Trophoblast cell (in vitro differentiated cells and primary cell): ENCODE measurements at regions not wholly inside any gene's neighbourhood (a gene's known extent, or its start where the extent isn't known, plus 50 kb on each side); places are given as distances from the start of the nearest gene placed in this dataset.

Experiments
- DNase-seq, 2 donors: peaks; one replicate each; pipeline ENCODE4 v3.0.0-alpha.2; 2016
- H2AFZ ChIP-seq: 2 replicates; pipeline ENCODE4 v1.6.1; 2013; ENCODE audit warnings: low read length, moderate library complexity, mild to moderate bottlenecking; ENCODE audit not compliant: insufficient read depth, poor library complexity
- H2AK5ac ChIP-seq: 2 replicates; pipeline ENCODE4 v1.6.1; 2013; ENCODE audit warnings: mild to moderate bottlenecking, low read length
- H2BK120ac ChIP-seq: 2 replicates; pipeline ENCODE4 v1.6.1; 2013; ENCODE audit warnings: low read length, mild to moderate bottlenecking, moderate library complexity; ENCODE audit not compliant: insufficient read depth, poor library complexity
- H2BK12ac ChIP-seq: 2 replicates; pipeline ENCODE4 v1.6.1; 2013; ENCODE audit warnings: mild to moderate bottlenecking, low read length, moderate library complexity
- H2BK5ac ChIP-seq: 2 replicates; pipeline ENCODE4 v1.6.1; 2013; ENCODE audit warnings: low read length, low read depth, moderate library complexity, mild to moderate bottlenecking; ENCODE audit not compliant: poor library complexity
- H3K14ac ChIP-seq: 2 replicates; pipeline ENCODE4 v1.6.1; 2013; ENCODE audit warnings: mild to moderate bottlenecking, low read length
- H3K18ac ChIP-seq: 2 replicates; pipeline ENCODE4 v1.6.1; 2013; ENCODE audit warnings: mild to moderate bottlenecking, low read length
- H3K23ac ChIP-seq: 2 replicates; pipeline ENCODE4 v1.6.1; 2013; ENCODE audit warnings: low read length
- H3K27ac ChIP-seq: 2 replicates; pipeline ENCODE4 v1.5.1; 2013; ENCODE audit warnings: low read depth, mild to moderate bottlenecking, inconsistent platforms, low read length, moderate library complexity
- H3K27me3 ChIP-seq: 2 replicates; pipeline ENCODE4 v1.6.1; 2013; ENCODE audit warnings: inconsistent platforms, mild to moderate bottlenecking, low read length, moderate library complexity; ENCODE audit not compliant: insufficient read depth
- H3K36me3 ChIP-seq, 2 experiments: 1 replicate in 1 of 2; 2 replicates in 1 of 2; pipeline ENCODE4 v1.6.1; 2013; ENCODE audit warnings: low read length in 2 of 2, mild to moderate bottlenecking in 2 of 2, moderate library complexity in 1 of 2; ENCODE audit not compliant: insufficient read depth in 2 of 2, control insufficient read depth in 1 of 2
- H3K4ac ChIP-seq: 2 replicates; pipeline ENCODE4 v1.6.1; 2013; ENCODE audit warnings: low read depth, mild to moderate bottlenecking, low read length, moderate library complexity
- H3K4me1 ChIP-seq, 2 experiments: 1 replicate in 1 of 2; 2 replicates in 1 of 2; pipeline ENCODE4 v1.6.1; 2013; ENCODE audit warnings: low read length in 2 of 2, mild to moderate bottlenecking in 2 of 2, moderate library complexity in 1 of 2; ENCODE audit not compliant: insufficient read depth in 2 of 2, control insufficient read depth in 1 of 2
- H3K4me2 ChIP-seq: 2 replicates; pipeline ENCODE4 v1.6.1; 2013; ENCODE audit warnings: inconsistent platforms, mild to moderate bottlenecking, low read length, moderate library complexity
- H3K4me3 ChIP-seq: 2 replicates; pipeline ENCODE4 v1.5.1; 2013; ENCODE audit warnings: mild to moderate bottlenecking, low read depth, low read length, inconsistent platforms
- H3K79me1 ChIP-seq: one replicate; pipeline ENCODE4 v1.6.1; 2013; ENCODE audit warnings: low read length
- H3K79me2 ChIP-seq: 2 replicates; pipeline ENCODE4 v1.6.1; 2013; ENCODE audit warnings: low read length, mild to moderate bottlenecking; ENCODE audit not compliant: control insufficient read depth, insufficient read depth, poor library complexity
- H3K9ac ChIP-seq: 2 replicates; pipeline ENCODE4 v1.6.1; 2013; ENCODE audit warnings: mild to moderate bottlenecking, low read length
- H3K9me3 ChIP-seq: 2 replicates; pipeline ENCODE4 v1.6.1; 2013; ENCODE audit warnings: low read depth, mild to moderate bottlenecking, control low read depth, inconsistent platforms, low read length; ENCODE audit not compliant: insufficient read depth
- H4K12ac ChIP-seq: 2 replicates; pipeline ENCODE4 v1.6.1; 2013; ENCODE audit warnings: low read depth, mild to moderate bottlenecking, low read length, moderate library complexity
- H4K8ac ChIP-seq: 2 replicates; pipeline ENCODE4 v1.6.1; 2013; ENCODE audit warnings: low read depth, mild to moderate bottlenecking, low read length, moderate library complexity
- H4K91ac ChIP-seq: one replicate; pipeline ENCODE4 v1.6.1; 2013; ENCODE audit warnings: low read depth, mild to moderate bottlenecking, low read length, moderate library complexity
- WGBS: extraction: QIAGEN DNeasy Blood & Tissue Kit; methylation state at CpG from one replicate; pipeline ENCODE4 v1.1.7; 2013; ENCODE audit warnings: missing lambda C conversion rate; ENCODE audit not compliant: insufficient read length, insufficient coverage; ENCODE audit errors: extremely low coverage; 5-methylcytosine and 5-hydroxymethylcytosine counted together

GRCh38 chr10:128304271-128304670 is 178.0 kb upstream of the MKI67 start:
- Histone ChIP-seq H2BK12ac (no peak overlapping the region), H3K14ac (no peak overlapping the region), H4K8ac (no peak overlapping the region), H3K9ac (no peak overlapping the region), H4K12ac (no peak overlapping the region), H3K36me3 (no peaks in the 10 kb centered on the region), H2BK120ac (no peak overlapping the region), H3K79me2 (no peaks in the 10 kb centered on the region), H2BK5ac (no peak overlapping the region), H4K91ac (no peak overlapping the region), H3K79me1 (no peaks in the 10 kb centered on the region), H3K4ac (no peak overlapping the region), H3K27me3 (no peaks in the 10 kb centered on the region), H2AK5ac (no peak overlapping the region), H2AFZ (no peak overlapping the region), H3K18ac (no peak overlapping the region), H3K27ac (no peak overlapping the region), H3K4me1 (no peaks in the 10 kb centered on the region), H3K4me3 (no peak overlapping the region), H3K9me3 (peaks cover 23% of the 10 kb centered on the region), H3K23ac (no peak overlapping the region), H3K4me2 (no peak overlapping the region)
- DNase-seq, result no peak
- no CpG with 5 or more reads among the region's 5 CpGs for WGBS

DNA sequence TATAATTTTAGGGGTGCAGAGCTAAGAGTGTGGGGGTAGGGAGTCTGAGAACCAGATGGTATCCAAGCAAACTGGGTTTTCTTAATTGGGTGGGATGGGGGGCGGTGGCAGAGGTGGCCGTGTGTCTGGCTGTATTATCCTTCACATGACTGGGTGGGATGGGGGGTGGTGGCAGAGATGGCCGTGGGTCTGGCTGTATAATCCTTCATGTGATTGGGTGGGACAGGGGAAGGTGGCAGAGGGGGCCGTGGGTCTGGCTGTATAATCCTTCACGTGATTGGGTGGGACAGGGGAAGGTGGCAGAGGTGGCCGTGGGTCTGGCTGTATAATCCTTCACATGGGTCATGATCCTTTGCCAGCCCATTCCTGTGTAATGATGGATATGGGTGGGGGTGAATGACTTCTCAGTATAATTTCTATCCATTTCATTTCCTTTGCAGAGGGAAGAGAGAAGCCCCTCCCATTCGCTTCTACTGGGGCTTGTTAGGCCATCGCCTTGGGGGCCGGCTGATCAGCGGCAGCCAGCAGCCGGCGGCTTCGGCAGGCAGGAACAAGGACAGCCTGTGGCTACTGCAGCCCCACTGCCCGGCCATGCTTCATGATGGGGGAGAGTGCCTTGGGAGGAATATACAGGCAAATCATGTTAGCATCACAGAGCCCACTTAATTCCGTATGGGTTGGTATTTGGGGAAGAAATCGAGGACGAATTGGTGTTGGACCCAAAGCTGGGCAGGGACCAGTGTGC is 179.6 kb upstream of the MKI67 start:
- Histone ChIP-seq H3K23ac (no peak overlapping the region), H4K91ac (no peak overlapping the region), H2BK5ac (no peak overlapping the region), H3K36me3 (no peaks in the 10 kb centered on the region), H3K9ac (no peak overlapping the region), H3K14ac (no peak overlapping the region), H4K12ac (no peak overlapping the region), H2BK120ac (no peak overlapping the region), H3K9me3 (peaks cover 16% of the 10 kb centered on the region), H3K79me2 (no peaks in the 10 kb centered on the region), H2AFZ (no peak overlapping the region), H3K4me1 (no peaks in the 10 kb centered on the region), H3K4me3 (no peak overlapping the region), H2BK12ac (no peak overlapping the region), H3K27me3 (no peaks in the 10 kb centered on the region), H4K8ac (no peak overlapping the region), H3K4ac (no peak overlapping the region), H2AK5ac (no peak overlapping the region), H3K79me1 (no peaks in the 10 kb centered on the region), H3K4me2 (no peak overlapping the region), H3K27ac (no peak overlapping the region), H3K18ac (no peak overlapping the region)
- no peak for DNase-seq
- WGBS, result no CpG with 5 or more reads among the region's 17 CpGs

DNA sequence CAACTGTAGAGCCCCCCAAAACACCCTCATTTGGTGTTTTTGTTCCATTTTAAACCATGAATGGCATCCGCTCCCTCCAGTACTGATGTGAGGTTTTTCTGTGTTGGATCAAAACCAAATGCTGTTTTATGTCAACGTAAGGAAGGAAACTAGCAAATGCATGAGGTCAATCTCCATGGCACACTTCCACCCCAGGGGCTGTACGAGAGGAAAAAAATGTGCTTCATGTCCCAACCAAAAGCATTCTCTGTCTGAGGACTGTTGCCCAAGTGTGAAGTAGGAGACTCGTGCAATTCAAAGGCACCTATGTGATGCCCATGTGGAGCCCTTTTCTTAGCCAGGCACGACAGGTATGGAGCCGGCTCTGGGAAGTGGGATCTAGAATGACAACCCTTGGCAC is 180.3 kb upstream of the MKI67 start:
- H3K79me2 ChIP-seq, result no peaks in the 10 kb centered on the region
- H3K9me3 ChIP-seq, result peaks cover 14% of the 10 kb centered on the region
- H3K4ac ChIP-seq, result no peak overlapping the region
- H3K27me3 ChIP-seq, result no peaks in the 10 kb centered on the region
- H3K4me1 ChIP-seq, result peaks cover 3% of the 10 kb centered on the region in 2 experiments
- H3K14ac ChIP-seq, result no peak overlapping the region
- no peak overlapping the region for H3K23ac ChIP-seq
- no peaks in the 10 kb centered on the region for H3K36me3 ChIP-seq
- no CpG with 5 or more reads among the region's 6 CpGs for WGBS
- H2BK5ac ChIP-seq, result no peak overlapping the region
- no peak overlapping the region for H4K12ac ChIP-seq
- H2AFZ ChIP-seq, result no peak overlapping the region
- H3K9ac ChIP-seq, result no peak overlapping the region
- H2BK12ac ChIP-seq, result no peak overlapping the region
- no peak overlapping the region for H3K4me3 ChIP-seq
- no peak overlapping the region for H2BK120ac ChIP-seq
- no peak overlapping the region for H4K91ac ChIP-seq
- no peak overlapping the region for H4K8ac ChIP-seq
- no peak overlapping the region for H3K27ac ChIP-seq
- H3K79me1 ChIP-seq, result no peaks in the 10 kb centered on the region
- H3K4me2 ChIP-seq, result no peak overlapping the region
- no peak for DNase-seq
- H2AK5ac ChIP-seq, result no peak overlapping the region
- H3K18ac ChIP-seq, result no peak overlapping the region

GRCh38 chr10:128306966-128307365 is 180.7 kb upstream of the MKI67 start:
- H3K4me3 ChIP-seq, result no peak overlapping the region
- no peak overlapping the region for H3K23ac ChIP-seq
- H2BK12ac ChIP-seq, result no peak overlapping the region
- peaks cover 3% of the 10 kb centered on the region in 2 experiments for H3K4me1 ChIP-seq
- no peak overlapping the region for H3K14ac ChIP-seq
- H2AK5ac ChIP-seq, result no peak overlapping the region
- H3K18ac ChIP-seq, result no peak overlapping the region
- no peak overlapping the region for H3K4me2 ChIP-seq
- no peak overlapping the region for H4K12ac ChIP-seq
- no peaks in the 10 kb centered on the region for H3K79me1 ChIP-seq
- H3K79me2 ChIP-seq, result no peaks in the 10 kb centered on the region
- H4K91ac ChIP-seq, result no peak overlapping the region
- no peak for DNase-seq
- no peak overlapping the region for H3K9ac ChIP-seq
- no peak overlapping the region for H2BK5ac ChIP-seq
- H3K27ac ChIP-seq, result no peak overlapping the region
- no peaks in the 10 kb centered on the region for H3K36me3 ChIP-seq
- no peak overlapping the region for H2AFZ ChIP-seq
- H4K8ac ChIP-seq, result no peak overlapping the region
- WGBS, result no CpG with 5 or more reads among the region's 2 CpGs
- H3K4ac ChIP-seq, result no peak overlapping the region
- no peak overlapping the region for H2BK120ac ChIP-seq
- H3K9me3 ChIP-seq, result peaks cover 14% of the 10 kb centered on the region
- H3K27me3 ChIP-seq, result no peaks in the 10 kb centered on the region
